ENCODE measurements at regions not wholly inside any gene's neighbourhood (a gene's known extent, or its start where the extent isn't known, plus 50 kb on each side); places are given as distances from the start of the nearest gene placed in this dataset.

DNA sequence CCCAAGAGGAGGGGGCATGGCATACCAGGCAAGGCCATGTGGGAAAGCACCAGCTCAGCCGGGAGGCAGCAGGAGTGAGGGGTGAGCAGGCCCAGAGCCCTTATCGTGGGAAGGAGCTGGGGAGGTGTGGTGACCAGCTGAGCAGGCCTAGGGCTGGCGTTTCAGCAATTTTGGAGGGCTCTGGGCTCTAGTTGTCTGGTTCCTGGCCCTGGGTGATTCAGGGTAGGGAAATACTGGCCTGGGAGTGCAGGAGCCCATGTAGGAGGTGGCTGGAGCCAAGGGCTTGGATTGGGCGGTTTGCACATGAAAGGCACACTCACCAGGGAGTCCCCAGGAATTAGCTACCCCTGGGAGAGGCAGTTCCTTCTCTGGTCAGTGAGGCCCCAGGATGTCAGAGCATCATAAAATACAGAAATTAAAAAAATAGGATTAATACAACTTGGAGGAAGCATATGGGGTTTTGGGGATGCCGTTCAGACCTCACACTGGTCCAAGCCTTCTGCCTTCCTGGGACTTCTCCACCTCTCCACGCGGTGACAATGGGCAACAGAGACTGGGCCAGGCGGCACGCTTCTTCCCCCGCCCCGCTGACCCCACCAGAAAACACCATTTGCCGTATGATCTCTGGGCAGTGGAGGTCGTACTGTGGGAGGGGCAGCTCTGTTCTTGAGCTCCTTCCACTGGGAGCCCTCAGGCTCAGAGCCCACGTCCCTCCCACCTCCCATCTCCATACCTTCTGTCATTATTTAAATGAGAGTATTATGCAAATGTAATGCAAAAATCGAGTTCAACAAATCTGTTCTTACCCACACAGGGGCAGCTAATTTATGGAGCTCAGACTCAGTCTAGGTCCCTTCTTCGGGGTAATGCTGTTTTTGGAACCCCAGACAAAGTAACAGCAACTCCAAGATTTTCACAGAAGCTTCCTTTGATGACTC lies 133.0 kb upstream of the FAM20C start:
- TF ChIP-seq JUND (IDR thresholded peaks at IDR 0.05; ENCODE audit: low read depth): no peak
- in situ Hi-C loops (cut with HindIII; ENCODE audit: low pct_unique_long_range_greater_than_20kb, low sequenced_read_pairs): no loop called here
- no peak for DNase-seq (ENCODE audit: low read depth in 1 of 2, low spot score in 1 of 2)

DNA sequence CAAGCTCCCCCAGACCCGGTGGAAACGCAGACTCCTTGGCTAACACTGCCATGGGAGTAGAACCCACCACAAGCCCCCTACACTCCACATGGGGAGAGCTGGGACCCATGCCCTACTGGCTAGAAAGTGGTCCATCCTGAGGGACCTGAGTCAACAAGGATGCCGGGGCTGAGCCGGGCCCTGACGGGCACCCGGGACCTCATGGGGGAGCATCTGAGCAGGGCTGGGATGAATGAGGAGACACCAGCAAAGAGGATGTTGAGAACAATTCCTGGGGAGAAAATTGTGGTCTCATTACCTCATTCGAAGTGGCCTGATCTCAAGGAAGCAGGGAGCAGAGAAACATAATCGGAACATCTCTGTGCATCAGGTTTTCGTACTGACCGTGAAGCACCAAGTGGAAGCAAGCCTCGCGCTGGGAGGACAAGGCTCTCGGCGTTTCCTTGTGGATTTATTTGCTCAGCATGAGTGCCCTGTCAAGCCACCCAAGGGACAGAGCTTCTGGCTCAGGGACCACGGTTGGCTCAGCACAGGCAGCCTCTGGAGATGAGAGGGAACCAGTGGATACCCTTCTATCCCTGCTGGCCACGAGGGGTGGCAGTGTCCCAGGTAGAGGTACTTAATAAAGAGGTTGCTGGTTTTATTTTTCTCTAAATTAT lies 132.2 kb upstream of the FAM20C start:
- no peak for TF ChIP-seq JUND (IDR thresholded peaks at IDR 0.05; ENCODE audit: low read depth)
- in situ Hi-C loops (cut with HindIII; ENCODE audit: low pct_unique_long_range_greater_than_20kb, low sequenced_read_pairs): no loop called here
- no peak for DNase-seq (ENCODE audit: low read depth in 1 of 2, low spot score in 1 of 2)

DNA sequence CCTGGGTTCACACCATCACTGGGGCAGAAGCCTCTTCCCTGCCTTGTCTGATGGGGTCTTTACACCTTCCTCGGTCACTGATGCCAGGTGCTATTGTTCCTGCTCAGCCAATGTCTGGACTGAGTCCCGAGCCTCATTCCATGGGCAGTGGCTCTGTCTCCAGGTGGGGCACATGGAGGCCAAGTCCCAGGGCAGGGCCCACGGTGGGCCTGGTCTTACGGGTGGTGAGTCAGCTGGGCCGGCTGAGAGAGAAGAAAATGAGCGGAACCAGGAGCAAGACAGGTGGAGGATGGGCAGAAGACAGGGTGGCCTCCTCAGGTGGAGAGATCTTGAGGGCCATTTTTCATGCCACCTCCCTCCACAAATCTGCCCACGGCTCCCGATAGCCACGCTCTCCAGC lies 131.7 kb upstream of the FAM20C start:
- no peak for DNase-seq (ENCODE audit: low read depth in 1 of 2, low spot score in 1 of 2)
- in situ Hi-C loops (cut with HindIII; ENCODE audit: low pct_unique_long_range_greater_than_20kb, low sequenced_read_pairs): no loop called here
- TF ChIP-seq JUND (IDR thresholded peaks at IDR 0.05; ENCODE audit: low read depth): no peak

DNA sequence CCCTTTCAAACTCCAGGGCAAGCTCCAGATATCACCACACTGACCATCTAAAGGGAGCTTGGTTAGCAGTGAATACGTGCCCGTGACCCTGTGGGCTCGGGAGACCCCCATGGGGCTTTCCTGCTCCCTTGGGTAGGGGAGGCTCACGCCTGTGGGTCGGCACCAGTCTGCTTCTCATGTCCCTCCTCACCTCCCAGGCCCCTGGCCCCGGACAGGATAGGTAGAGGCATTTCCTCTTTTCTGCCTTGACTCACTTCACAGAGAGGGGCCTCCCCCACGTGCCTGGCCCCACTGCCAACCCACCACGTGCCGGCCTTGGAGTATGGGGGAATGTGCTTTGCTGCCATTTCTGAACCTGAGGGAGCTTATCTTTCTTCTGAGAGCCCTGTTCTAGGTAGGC lies 131.3 kb upstream of the FAM20C start:
- no peak for TF ChIP-seq JUND (IDR thresholded peaks at IDR 0.05; ENCODE audit: low read depth)
- in situ Hi-C loops (cut with HindIII; ENCODE audit: low pct_unique_long_range_greater_than_20kb, low sequenced_read_pairs): no loop called here
- no peak for DNase-seq (ENCODE audit: low read depth in 1 of 2, low spot score in 1 of 2)

DNA sequence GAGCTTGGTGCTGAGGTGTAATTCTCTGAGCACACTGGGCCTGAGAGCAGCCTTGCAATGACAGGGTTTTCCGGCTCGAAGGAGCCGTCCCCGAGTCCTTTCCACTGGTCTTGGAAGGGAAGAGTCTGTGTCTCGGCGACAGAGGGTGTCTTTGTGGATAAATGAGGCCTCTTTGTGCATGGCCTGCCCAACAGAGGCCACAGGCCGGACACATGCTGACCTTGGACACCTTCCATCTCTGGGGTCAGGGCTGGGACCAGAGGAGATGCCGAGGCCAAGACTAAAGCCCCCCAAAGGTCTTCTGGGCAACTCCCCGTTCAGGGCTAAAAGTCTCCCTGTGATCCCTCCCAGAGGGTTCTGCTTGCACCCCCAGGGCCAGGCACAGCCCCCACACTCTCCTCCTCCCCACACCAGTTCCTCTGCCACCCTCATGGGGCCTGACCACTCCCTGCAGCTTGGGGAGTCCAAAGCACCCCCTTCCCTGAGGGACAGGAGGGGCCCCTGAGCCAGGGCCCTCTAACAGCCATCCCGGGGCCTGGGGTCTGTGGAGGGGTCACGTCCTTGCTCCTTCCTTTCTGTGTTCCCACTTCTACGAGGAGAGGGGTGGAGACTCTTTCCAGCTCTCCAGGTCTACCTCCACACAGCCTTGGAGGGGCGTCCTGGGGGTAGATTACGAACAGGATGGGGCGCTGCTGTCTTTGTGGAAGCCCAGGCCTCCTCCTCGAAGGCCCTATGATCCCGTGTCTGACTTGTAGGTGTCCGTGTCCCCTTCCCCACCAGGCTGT lies 130.6 kb upstream of the FAM20C start:
- in situ Hi-C loops (cut with HindIII; ENCODE audit: low pct_unique_long_range_greater_than_20kb, low sequenced_read_pairs): no loop called here
- no peak for DNase-seq (ENCODE audit: low read depth in 1 of 2, low spot score in 1 of 2)
- no peak for TF ChIP-seq JUND (IDR thresholded peaks at IDR 0.05; ENCODE audit: low read depth)

DNA sequence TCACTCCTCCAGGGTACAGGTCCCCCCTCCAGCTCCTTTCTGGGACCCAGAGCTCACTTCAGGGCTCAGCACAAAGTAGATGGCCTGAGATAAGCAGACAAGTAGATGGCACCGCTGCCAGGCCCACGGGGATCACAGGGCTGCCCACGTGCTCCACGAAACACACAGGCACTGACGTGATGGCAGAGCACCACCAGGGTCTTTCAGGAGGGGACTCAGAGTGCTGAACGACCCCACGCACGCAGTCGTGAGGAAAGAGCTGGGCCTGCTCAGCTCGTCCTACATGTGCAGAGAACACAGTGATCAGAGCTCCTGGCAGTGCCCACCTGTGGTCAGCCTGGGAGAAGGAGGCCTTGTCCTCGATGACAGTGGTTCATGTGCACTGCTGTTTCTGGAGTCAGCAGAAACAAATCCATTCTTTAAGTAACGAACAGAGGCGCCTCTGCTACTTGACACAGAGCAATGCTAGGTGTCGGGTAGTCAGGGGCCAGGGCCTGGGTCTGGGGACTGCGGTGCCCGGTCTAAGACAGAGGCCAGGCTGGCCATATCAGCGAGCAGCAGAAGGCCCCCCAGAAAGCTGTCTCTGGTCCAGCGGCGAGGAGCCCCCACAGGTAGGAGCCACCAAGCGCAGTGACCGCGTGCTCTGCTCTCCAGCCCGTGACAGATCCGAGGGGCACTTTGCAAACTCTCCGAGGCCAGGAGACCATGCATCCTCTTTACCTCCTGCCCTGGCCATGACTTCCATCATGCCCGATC lies 129.8 kb upstream of the FAM20C start:
- no peak for DNase-seq (ENCODE audit: low read depth in 1 of 2, low spot score in 1 of 2)
- TF ChIP-seq JUND (IDR thresholded peaks at IDR 0.05; ENCODE audit: low read depth): no peak
- in situ Hi-C loops (cut with HindIII; ENCODE audit: low pct_unique_long_range_greater_than_20kb, low sequenced_read_pairs): no loop called here

DNA sequence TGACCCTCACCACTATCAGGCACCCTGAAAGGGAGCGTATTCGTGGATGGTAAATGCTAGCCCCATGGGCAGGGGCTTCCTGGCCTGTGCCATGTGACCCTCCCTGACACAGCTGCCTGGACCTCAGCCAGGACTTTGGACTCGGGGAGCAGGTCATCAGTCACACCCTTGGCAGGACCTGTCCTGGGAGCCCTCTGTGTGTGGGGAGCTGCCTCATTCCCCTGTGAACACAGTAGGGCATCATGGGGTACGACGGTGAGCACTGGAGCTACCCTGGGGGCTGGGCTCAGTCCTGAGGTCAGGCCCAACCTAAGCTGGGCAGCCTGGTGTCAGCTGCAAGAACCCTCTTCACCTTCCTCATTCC lies 129.3 kb upstream of the FAM20C start:
- no peak for TF ChIP-seq JUND (IDR thresholded peaks at IDR 0.05; ENCODE audit: low read depth)
- no peak for DNase-seq (ENCODE audit: low read depth in 1 of 2, low spot score in 1 of 2)
- in situ Hi-C loops (cut with HindIII; ENCODE audit: low pct_unique_long_range_greater_than_20kb, low sequenced_read_pairs): no loop called here

DNA sequence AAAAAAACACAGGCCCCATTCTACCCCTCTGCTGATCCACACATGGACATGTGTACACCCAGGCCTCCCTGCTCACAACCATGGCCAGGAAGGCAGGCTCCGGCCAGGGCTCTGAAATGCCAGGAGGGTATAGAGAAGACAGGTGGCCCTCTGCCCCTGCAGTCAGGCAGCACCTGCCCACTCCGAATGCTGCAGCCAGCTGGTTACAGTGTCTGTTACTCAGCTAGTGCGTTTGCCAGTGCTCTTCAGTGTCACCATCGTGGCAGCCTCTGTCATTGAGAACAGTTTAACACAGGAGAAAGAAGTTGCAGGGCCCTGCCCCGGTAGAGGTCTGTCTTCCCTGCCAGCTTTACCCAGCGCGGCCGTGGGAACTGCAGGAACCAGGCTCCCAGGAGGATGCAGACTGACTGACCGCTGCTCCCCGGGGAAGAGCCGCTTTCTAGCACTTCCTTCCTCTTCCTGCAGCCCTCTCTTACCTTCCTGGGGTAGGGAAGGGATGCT lies 128.8 kb upstream of the FAM20C start:
- no peak for TF ChIP-seq JUND (IDR thresholded peaks at IDR 0.05; ENCODE audit: low read depth)
- in situ Hi-C loops (cut with HindIII; ENCODE audit: low pct_unique_long_range_greater_than_20kb, low sequenced_read_pairs): no loop called here
- no peak for DNase-seq (ENCODE audit: low read depth in 1 of 2, low spot score in 1 of 2)

DNA sequence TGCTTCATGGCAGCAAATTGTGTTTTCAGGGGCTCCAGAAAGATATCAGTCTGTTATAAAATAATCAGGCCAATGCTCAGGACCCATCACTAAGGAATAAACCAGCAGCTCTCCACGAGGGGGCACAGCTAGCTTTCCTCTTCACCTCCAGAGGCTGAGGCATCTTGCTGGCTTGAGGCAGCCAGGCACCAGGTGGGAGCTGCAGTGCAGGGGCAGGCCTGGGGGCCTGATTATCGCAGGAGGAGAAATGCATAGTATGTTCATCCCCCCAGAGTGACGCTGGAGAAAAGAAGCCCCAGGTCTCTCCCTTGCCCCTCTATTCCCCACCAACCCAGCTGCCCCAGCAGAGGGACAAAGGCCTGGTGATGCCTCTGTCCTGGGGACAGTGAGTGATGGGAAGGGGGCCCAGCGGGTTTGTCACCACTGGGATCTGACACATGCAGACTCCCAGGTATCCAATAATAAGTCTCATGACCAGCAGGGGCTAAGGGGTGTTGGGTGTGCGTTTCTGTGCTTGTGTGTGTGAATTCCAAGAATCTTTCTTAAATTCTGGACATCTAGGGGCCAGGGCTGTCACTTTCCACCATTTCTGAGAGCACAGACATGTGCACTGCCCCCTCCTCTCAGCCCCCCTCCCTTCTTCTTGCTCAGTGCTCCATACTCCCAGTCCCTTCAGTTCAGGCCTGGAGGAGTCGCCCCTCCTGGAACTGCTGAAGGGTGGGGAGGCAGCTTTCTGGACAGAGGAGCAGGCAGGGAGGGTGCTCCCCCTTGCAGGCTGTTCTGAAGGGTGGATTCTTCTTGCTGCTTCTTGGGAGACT lies 128.1 kb upstream of the FAM20C start:
- peak in 1 of 2 experiments; percentile 85 for DNase-seq (ENCODE audit: low read depth in 1 of 2, low spot score in 1 of 2)
- in situ Hi-C loops (cut with HindIII; ENCODE audit: low pct_unique_long_range_greater_than_20kb, low sequenced_read_pairs): no loop called here
- no peak for TF ChIP-seq JUND (IDR thresholded peaks at IDR 0.05; ENCODE audit: low read depth)

DNA sequence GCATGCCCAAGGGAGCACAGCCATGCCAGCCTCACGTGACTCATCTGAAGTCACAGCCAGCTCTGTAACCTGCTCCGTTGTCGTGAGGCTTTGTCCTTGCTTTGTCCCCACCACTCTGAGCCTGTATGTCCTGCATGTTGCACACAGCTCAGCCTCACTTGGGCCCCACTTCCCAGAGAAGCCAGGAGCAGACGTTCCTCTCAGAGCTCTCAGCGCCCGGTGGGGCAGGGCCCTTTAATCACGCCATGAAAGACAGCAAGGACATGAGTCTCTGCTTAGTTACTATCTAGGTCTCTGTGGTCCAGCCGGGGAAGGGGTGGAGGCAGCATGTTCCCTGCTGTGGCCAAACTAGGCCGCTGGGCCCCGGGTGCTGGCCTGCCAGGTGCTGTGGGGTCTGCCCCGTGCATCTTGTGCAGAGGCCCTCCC lies 127.4 kb upstream of the FAM20C start:
- TF ChIP-seq JUND (IDR thresholded peaks at IDR 0.05; ENCODE audit: low read depth): no peak
- in situ Hi-C loops (cut with HindIII; ENCODE audit: low pct_unique_long_range_greater_than_20kb, low sequenced_read_pairs): no loop called here
- DNase-seq (ENCODE audit: low read depth in 1 of 2, low spot score in 1 of 2): no peak

DNA sequence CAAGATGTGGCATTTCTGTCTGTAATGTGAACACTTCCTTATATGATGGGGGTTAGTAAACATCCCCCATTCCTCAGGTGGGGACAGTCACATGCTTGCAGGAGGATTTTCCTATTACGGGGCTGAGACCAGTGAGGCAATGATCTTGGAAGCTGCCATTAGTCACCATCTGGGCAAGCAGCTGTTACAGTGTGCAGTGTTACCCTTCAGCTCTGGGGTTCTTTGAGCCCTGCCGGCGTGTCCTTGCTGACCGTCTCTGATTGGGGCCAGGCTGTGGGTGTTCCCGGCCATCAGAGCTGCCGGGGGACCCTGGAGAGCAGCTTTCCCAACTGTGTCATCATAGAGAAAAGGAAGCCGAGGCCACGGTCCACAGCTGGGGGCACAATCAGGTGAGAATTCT lies 126.8 kb upstream of the FAM20C start:
- no peak for DNase-seq (ENCODE audit: low read depth in 1 of 2, low spot score in 1 of 2)
- in situ Hi-C loops (cut with HindIII; ENCODE audit: low pct_unique_long_range_greater_than_20kb, low sequenced_read_pairs): no loop called here
- no peak for TF ChIP-seq JUND (IDR thresholded peaks at IDR 0.05; ENCODE audit: low read depth)
